Liver (tissue), 3 donors: ENCODE measurements at regions not wholly inside any gene's neighbourhood (a gene's known extent, or its start where the extent isn't known, plus 50 kb on each side); places are given as distances from the start of the nearest gene placed in this dataset.
"Not testable (repeated sequence)": the region's sequence is repeated elsewhere in the genome, so short reads cannot be mapped to it uniquely, and the experiment has no call there.

Experiments
- CTCF ChIP-seq: fragments of 150-350 bp; IDR thresholded peaks from 2 replicates; pipeline ENCODE4 v1.5.1; 2017; ENCODE audit warnings: improper control_type of control experiment, low read depth, low read length; ENCODE audit not compliant: missing input control
- FOXA1 ChIP-seq: IDR thresholded peaks from 2 replicates; pipeline ENCODE4 v1.6.1; 2016; ENCODE audit warnings: antibody characterized with exemption
- GABPA ChIP-seq, 2 donors: IDR thresholded peaks in 1 of 2; conservative IDR thresholded peaks in 1 of 2; 2 replicates each; pipeline ENCODE4 v1.6.1; 2016; ENCODE audit warnings: antibody characterized with exemption in 2 of 2, mild to moderate bottlenecking in 1 of 2, moderate library complexity in 1 of 2
- RAD21 ChIP-seq, 2 donors: IDR thresholded peaks; 2 replicates each; pipeline ENCODE4 v1.6.1; 2016; ENCODE audit warnings: antibody characterized with exemption in 2 of 2, mild to moderate bottlenecking in 2 of 2
- SP1 ChIP-seq: IDR thresholded peaks from 2 replicates; pipeline ENCODE4 v1.6.1; 2018; ENCODE audit warnings: antibody characterized with exemption, mild to moderate bottlenecking
- TF ChIP-seq, protein P1 (sequence below): IDR thresholded peaks from 2 replicates; pipeline ENCODE4 v1.6.1; 2016; ENCODE audit warnings: antibody characterized with exemption, mild to moderate bottlenecking
- TF ChIP-seq, protein P2 (sequence below): IDR thresholded peaks from 2 replicates; pipeline ENCODE4 v1.6.1; 2016; ENCODE audit warnings: antibody characterized with exemption
- donor health status: healthy.
- donor health status: healthy.

- not testable (repeated sequence) for TF ChIP-seq CTCF; FOXA1; GABPA (IDR thresholded peaks at IDR 0.05 in 1 of 2, conservative IDR thresholded peaks at IDR 0.05 in 1 of 2); RAD21 (IDR thresholded peaks at IDR 0.05); SP1
- TF ChIP-seq, protein P1, sequence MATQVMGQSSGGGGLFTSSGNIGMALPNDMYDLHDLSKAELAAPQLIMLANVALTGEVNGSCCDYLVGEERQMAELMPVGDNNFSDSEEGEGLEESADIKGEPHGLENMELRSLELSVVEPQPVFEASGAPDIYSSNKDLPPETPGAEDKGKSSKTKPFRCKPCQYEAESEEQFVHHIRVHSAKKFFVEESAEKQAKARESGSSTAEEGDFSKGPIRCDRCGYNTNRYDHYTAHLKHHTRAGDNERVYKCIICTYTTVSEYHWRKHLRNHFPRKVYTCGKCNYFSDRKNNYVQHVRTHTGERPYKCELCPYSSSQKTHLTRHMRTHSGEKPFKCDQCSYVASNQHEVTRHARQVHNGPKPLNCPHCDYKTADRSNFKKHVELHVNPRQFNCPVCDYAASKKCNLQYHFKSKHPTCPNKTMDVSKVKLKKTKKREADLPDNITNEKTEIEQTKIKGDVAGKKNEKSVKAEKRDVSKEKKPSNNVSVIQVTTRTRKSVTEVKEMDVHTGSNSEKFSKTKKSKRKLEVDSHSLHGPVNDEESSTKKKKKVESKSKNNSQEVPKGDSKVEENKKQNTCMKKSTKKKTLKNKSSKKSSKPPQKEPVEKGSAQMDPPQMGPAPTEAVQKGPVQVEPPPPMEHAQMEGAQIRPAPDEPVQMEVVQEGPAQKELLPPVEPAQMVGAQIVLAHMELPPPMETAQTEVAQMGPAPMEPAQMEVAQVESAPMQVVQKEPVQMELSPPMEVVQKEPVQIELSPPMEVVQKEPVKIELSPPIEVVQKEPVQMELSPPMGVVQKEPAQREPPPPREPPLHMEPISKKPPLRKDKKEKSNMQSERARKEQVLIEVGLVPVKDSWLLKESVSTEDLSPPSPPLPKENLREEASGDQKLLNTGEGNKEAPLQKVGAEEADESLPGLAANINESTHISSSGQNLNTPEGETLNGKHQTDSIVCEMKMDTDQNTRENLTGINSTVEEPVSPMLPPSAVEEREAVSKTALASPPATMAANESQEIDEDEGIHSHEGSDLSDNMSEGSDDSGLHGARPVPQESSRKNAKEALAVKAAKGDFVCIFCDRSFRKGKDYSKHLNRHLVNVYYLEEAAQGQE = not testable (repeated sequence)
- TF ChIP-seq, protein P2, sequence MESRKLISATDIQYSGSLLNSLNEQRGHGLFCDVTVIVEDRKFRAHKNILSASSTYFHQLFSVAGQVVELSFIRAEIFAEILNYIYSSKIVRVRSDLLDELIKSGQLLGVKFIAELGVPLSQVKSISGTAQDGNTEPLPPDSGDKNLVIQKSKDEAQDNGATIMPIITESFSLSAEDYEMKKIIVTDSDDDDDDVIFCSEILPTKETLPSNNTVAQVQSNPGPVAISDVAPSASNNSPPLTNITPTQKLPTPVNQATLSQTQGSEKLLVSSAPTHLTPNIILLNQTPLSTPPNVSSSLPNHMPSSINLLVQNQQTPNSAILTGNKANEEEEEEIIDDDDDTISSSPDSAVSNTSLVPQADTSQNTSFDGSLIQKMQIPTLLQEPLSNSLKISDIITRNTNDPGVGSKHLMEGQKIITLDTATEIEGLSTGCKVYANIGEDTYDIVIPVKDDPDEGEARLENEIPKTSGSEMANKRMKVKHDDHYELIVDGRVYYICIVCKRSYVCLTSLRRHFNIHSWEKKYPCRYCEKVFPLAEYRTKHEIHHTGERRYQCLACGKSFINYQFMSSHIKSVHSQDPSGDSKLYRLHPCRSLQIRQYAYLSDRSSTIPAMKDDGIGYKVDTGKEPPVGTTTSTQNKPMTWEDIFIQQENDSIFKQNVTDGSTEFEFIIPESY = not testable (repeated sequence)
Observed at GRCh38 chr16:35216261-35216660, 1756.8 kb downstream of the TP53TG3F start.
